Activated T-helper 9 cell treated with anti-CD3 and anti-CD28 coated beads, Interleukin-2, amount 50 U/mL, for 16 hours (primary cell): ENCODE measurements at regions not wholly inside any gene's neighbourhood (a gene's known extent, or its start where the extent isn't known, plus 50 kb on each side); places are given as distances from the start of the nearest gene placed in this dataset.

ENCODE experiments used
- DNase-seq: peaks from one replicate; pipeline ENCODE4 v3.0.0-alpha.2; 2020; ENCODE audit warnings: low read depth

DNA sequence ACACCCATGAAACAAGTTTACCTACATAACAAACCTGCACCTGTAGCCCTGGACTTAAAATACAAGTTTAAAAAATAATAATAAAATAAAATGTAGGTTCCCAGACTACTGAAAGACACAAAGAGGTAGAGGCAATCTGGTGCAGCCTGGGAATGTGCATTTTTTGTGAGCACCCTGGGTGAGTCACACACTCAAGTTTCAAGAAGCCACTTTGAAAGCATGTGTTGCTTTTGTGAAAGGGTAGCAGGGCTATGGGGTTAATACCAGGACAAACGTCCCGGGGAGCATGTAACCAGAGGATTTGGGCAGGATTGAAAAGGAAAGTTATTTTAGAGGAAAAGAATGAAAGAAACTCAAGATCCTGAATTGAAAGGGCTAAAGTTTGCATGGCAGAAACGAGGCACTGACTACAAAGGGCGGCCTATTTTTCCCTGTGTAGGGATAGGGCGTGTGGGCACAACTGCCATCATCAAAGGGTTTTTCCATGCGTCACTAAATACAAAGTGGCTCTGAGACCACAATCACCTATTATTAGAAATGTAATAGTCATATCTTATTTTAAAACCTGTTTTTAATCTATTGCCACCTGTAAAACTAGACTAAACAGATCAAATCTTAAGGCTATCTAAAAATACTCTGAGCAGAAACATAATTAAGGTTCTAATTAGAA lies 314.9 kb downstream of the COG6 start:
- no peak for DNase-seq

- no peak for DNase-seq
Measured at GRCh38 chr13:39971526-39971925, 316.1 kb downstream of the COG6 start.

GRCh38 chr13:39976481-39976880 lies 321.0 kb downstream of the COG6 start:
- no peak for DNase-seq

DNA sequence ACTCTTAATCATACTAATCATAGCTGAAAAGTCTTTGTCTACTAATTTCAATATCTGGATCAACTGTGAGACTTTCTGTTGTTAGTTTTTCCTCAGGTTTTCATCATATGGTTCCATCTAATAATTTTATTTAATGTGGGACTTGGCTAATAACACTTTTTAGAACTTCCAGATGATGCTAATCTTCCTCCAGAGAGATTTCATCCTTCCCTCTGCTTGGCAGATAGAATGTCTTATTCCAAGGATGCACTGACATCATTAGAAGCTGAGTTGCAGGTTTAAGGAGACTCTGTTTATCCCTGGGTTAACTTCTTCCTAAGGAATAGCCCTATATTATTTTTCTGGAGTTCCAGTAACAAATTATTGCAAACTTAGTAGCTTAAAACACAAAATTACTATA lies 325.6 kb downstream of the COG6 start:
- no peak for DNase-seq

DNA sequence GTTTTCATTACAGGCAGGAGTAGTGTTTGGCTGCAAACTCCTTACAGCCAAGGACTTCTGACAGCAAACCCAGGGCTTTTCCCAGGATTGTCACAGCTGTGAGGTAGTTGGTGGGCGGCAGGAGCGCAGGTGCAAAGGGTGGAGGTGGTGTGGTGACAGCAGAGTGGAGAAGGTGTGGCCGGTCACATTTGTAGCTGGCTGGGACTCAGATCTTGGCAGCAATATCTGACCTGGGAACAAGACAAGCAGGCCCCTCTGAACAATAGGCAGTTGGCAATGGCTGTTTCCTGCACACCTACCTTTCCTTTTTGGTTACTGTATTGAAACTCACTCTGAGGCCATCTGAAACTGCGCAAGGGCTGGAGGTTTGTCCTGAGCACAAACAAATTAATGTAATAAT lies 327.3 kb downstream of the COG6 start:
- no peak for DNase-seq

DNA sequence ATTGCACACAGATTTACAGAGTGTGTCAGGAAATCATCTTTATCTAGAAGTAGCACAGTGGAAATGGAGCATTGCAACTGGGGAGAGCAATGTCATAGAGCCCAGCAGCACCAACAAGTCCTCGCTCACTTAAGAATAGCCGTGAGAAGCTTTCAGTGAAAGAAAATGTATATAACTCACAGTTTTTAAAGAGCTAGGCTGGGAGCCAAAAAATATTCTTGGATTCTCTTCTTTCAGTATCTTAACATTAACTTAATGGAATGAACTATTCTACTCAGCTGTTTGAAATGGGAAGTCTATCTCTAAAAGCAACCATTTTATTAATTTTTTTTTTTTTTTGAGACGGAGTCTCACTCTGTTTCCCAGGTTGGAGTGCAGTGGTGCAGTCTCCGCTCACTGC lies 329.6 kb downstream of the COG6 start:
- no peak for DNase-seq

GRCh38 chr13:39988351-39988750 lies 332.9 kb downstream of the COG6 start:
- DNase-seq = no peak

GRCh38 chr13:39998166-39998565 lies 342.7 kb downstream of the COG6 start:
- DNase-seq = no peak

GRCh38 chr13:40002016-40002415 lies 346.6 kb downstream of the COG6 start:
- no peak for DNase-seq

- DNase-seq = no peak
Measured at GRCh38 chr13:40013554-40013953, 358.1 kb downstream of the COG6 start.

DNA sequence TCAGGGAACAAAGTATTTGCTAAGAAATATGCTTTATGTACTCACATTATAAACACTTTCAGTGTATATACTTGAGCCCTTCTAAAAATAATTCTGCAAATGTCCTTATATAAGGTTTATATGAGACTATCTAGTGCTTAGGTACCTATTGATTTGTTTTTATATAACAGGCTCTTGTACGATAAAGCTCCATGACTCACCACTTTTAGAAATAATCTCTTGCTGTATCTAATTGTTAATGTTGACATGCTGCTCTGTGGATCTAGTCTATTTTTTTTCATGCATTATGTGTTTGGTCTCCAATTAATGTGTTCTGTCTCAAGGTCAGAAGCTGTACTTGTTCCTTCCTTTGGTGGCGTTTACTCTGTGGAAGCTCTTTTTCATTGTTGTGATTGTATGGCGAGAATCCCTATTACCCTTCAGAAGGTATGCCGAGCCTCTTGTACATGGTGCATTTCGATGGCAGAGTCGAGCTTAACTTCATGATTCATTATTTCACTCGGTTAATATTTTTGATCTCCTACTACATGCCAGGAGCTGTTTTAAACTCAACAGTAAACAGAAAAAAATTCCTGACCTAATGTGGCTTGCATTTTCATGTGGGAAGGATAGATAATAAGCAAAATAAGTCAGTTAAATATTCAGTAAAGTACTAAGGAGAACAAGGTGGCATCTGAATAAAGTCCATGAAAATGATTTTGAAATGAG lies 361.6 kb downstream of the COG6 start:
- DNase-seq = no peak

DNA sequence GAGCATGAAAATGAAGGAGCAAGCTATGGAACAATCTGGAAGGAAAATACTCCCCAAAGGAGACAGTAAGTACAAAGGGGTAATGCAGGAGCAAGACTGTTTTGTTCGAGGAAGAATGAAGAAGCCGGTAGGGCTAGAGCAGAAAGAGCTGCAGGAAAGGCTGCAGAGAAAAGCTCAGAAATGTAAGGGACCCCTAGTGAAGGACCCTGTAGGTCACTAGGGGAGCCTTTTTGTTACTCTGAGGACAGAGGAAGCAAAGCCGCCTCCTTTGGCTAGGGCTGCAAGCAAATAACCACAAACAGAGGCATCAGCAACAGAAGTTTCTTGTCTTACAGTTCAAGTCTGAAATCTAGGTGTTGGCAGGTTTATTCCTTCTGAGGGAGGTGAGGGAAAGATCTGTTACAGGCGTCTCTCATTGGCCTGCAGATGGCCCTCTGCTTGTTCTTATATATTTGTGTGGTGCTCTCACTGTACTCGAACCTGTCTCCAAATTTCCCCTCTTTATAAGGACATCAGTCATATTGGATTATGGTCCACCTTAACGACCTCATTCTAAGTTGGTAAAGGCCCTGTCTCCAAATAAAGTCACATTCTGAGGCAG lies 362.3 kb downstream of the COG6 start:
- no peak for DNase-seq

DNA sequence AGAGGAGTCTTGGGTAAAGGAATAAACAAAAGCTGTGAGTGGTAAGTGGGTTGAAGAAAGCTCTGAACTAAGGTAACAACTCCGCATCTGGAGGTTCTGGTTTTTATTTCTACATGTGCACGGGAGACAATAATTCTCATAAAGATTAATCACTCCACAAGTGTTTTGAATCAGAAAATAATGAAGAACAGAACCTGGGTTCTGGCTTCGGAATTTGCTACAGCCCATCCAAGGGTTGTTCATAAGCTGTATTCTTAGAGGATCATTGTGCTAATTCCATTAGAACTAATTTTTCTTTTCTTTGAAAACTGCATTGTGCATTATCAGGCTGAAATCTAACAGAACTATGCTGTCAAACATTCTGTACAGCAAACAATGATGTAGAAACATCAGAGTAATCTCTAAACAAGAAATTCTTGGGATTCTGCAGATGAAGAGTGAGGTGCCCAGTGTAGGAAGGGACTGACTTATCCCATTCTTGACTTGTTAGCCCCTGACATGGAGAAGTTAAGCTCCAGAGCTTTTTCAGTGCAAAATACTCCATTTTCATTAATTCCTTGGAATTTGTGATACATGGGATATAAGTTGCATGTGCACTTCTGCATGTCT lies 368.2 kb downstream of the COG6 start:
- no peak for DNase-seq

DNA sequence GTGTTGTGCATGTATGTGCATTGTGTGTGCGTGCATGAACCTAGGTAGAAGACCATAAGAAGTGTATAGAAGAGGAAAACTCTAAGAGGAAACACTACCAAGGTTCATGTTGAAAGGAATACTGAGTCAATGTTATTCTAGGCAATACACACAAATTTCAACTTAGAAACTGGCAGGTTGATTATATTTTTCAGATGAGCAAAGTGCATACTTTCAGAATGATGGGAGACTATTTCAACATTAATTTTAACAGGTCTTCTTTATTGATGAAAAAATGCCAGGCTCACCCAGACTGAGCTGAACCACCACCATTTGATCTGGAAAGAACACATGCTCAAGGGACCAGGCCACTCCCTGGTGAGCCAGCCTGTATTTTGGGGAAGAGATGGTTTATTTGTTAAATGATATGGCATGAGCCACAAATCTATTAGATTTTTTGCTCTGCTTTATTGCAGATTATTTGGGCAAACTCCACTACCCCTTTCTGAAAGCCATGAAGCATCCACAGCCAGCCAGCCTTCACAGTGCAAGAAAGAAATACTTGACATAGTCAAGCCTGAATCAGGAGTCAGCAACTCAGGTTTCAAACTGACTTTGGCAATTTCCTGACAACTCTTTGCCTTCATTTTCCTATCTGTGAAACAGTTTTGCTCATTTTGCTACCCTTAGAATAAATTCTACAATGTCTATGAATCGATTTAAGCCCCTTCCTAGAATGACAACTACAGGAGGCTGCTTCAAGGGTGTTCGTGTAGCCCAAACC lies 368.9 kb downstream of the COG6 start:
- DNase-seq = no peak

GRCh38 chr13:40024967-40025714 lies 369.7 kb downstream of the COG6 start:
- DNase-seq = no peak

DNA sequence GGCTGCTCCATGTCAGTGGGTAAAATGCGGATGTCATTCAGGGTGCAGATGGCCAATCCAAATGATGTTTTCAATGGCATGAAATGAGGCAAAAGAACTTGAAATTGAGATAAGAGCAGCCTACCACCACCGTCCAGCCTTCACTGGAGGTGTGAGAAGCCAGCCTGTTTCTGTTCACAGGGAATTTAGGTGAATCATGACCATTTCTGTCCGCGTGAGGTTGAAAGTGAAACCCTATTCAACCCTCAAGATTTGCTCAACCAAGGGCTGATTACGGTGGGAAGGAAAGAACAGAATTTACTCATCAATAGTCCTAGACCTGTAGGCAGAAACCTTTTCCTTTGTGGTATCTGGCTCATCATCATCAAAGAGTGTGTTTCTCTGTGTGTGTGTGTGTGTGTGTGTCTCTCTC lies 370.7 kb downstream of the COG6 start:
- peak; percentile 43 for DNase-seq

GRCh38 chr13:40026741-40027140 lies 371.3 kb downstream of the COG6 start:
- DNase-seq = peak; percentile 36

GRCh38 chr13:40028446-40028845 lies 373.0 kb downstream of the COG6 start:
- DNase-seq = no peak

- no peak for DNase-seq
Measured at GRCh38 chr13:40031031-40031430, 375.6 kb downstream of the COG6 start.

GRCh38 chr13:40039061-40039460 lies 383.6 kb downstream of the COG6 start:
- DNase-seq = no peak

DNA sequence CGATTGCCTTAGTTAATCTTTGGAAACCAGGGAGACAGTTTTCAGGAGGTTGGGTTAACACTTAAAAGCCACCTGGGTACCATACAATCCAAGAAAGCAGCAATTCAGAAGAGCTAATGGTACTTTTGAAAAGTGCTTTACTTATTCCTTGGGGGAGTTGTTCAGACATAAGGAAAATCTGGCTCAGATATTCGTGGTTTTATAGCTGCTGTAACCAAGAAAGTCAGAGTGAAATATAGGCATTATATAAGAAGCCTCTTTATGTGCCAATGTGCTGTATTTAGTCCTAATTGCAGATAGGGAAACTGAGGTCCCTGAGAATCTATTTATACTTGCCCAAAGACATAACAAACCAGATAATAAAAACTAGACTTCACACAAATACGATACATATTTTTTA lies 387.5 kb downstream of the COG6 start:
- DNase-seq = no peak

GRCh38 chr13:40043764-40044163 lies 388.3 kb downstream of the COG6 start:
- DNase-seq = no peak
